Liver (tissue), 8 donors: ENCODE measurements at regions not wholly inside any gene's neighbourhood (a gene's known extent, or its start where the extent isn't known, plus 50 kb on each side); places are given as distances from the start of the nearest gene placed in this dataset.

Experiments used
- DNase-seq: peaks from one replicate; pipeline ENCODE4 v3.0.0-alpha.2; 2017; ENCODE audit warnings: low spot score
- H3K27ac ChIP-seq, 2 donors: one replicate each; pipeline ENCODE4 v1.7.0; 2013; ENCODE audit warnings: inconsistent platforms in 2 of 2, low read length in 2 of 2, control low read depth in 1 of 2, low read depth in 1 of 2, mild to moderate bottlenecking in 1 of 2
- H3K27me3 ChIP-seq, 4 donors: one replicate each; pipeline versions ENCODE4 v1.6.1 to v1.7.0; 2013; ENCODE audit warnings: low read length in 3 of 4, inconsistent platforms in 1 of 4, mild to moderate bottlenecking in 1 of 4, moderate library complexity in 1 of 4; ENCODE audit not compliant: control insufficient read depth in 4 of 4, insufficient read depth in 4 of 4
- H3K36me3 ChIP-seq, 4 donors: one replicate each; pipeline versions ENCODE4 v1.6.1 to v1.7.0; 2013; ENCODE audit warnings: low read length in 3 of 4, mild to moderate bottlenecking in 3 of 4, low read depth in 1 of 4, moderate library complexity in 1 of 4; ENCODE audit not compliant: control insufficient read depth in 4 of 4, insufficient read depth in 3 of 4
- H3K4me1 ChIP-seq, 4 donors: one replicate each; pipeline versions ENCODE4 v1.6.1 to v1.7.0; 2013; ENCODE audit warnings: low read length in 3 of 4, mild to moderate bottlenecking in 3 of 4, moderate library complexity in 1 of 4; ENCODE audit not compliant: control insufficient read depth in 4 of 4, insufficient read depth in 4 of 4
- H3K4me3 ChIP-seq, 3 donors: one replicate each; pipeline versions ENCODE4 v1.6.1 to v1.7.0; 2013; ENCODE audit warnings: low read length in 3 of 3, control low read depth in 1 of 3, low read depth in 1 of 3, mild to moderate bottlenecking in 1 of 3
- H3K9ac ChIP-seq, 2 donors: one replicate each; pipeline ENCODE4 v1.7.0; 2013; ENCODE audit warnings: low read length in 2 of 2, mild to moderate bottlenecking in 2 of 2, moderate library complexity in 2 of 2, control low read depth in 1 of 2, low read depth in 1 of 2
- H3K9me3 ChIP-seq, 4 donors: one replicate each; pipeline versions ENCODE4 v1.6.1 to v1.7.0; 2013; ENCODE audit warnings: low read length in 3 of 4; ENCODE audit not compliant: control insufficient read depth in 4 of 4
- EGR1 ChIP-seq, 2 donors: IDR thresholded peaks; 2 replicates each; pipeline ENCODE4 v1.6.1; 2016 to 2018; ENCODE audit warnings: antibody characterized with exemption in 2 of 2, low read depth in 2 of 2
- FOXA1 ChIP-seq: IDR thresholded peaks from 2 replicates; pipeline ENCODE4 v1.6.1; 2016; ENCODE audit warnings: antibody characterized with exemption
- FOXA2 ChIP-seq: IDR thresholded peaks from 2 replicates; pipeline ENCODE4 v1.6.1; 2016; ENCODE audit warnings: antibody characterized with exemption
- GABPA ChIP-seq, 2 donors: IDR thresholded peaks in 1 of 2; conservative IDR thresholded peaks in 1 of 2; 2 replicates each; pipeline ENCODE4 v1.6.1; 2016; ENCODE audit warnings: antibody characterized with exemption in 2 of 2, mild to moderate bottlenecking in 1 of 2, moderate library complexity in 1 of 2
- HNF4A ChIP-seq, 2 donors: conservative IDR thresholded peaks; 2 replicates each; pipeline ENCODE4 v1.6.1; 2016; ENCODE audit warnings: antibody characterized with exemption in 2 of 2, mild to moderate bottlenecking in 2 of 2
- JUND ChIP-seq, 2 donors: IDR thresholded peaks; 2 replicates each; pipeline ENCODE4 v1.6.1; 2016; ENCODE audit warnings: antibody characterized with exemption in 2 of 2
- NR2F2 ChIP-seq: IDR thresholded peaks from 2 replicates; pipeline ENCODE4 v1.6.1; 2016; ENCODE audit warnings: antibody characterized with exemption
- RAD21 ChIP-seq, 2 donors: IDR thresholded peaks; 2 replicates each; pipeline ENCODE4 v1.6.1; 2016; ENCODE audit warnings: antibody characterized with exemption in 2 of 2, mild to moderate bottlenecking in 2 of 2
- RXRA ChIP-seq, 2 donors: IDR thresholded peaks; 2 replicates each; pipeline ENCODE4 v1.6.1; 2017 to 2018; ENCODE audit warnings: antibody characterized with exemption in 2 of 2, mild to moderate bottlenecking in 1 of 2
- SP1 ChIP-seq: IDR thresholded peaks from 2 replicates; pipeline ENCODE4 v1.6.1; 2018; ENCODE audit warnings: antibody characterized with exemption, mild to moderate bottlenecking
- YY1 ChIP-seq: IDR thresholded peaks from 2 replicates; pipeline ENCODE4 v1.6.1; 2016; ENCODE audit warnings: antibody characterized with exemption, mild to moderate bottlenecking
- WGBS: extraction: QIAGEN DNeasy Blood & Tissue Kit; methylation state at CpG from one replicate; pipeline ENCODE4 v1.1.7; 2013; 5-methylcytosine and 5-hydroxymethylcytosine counted together
- TF ChIP-seq, protein P1 (sequence below): fragments of 150-350 bp; IDR thresholded peaks from 2 replicates; pipeline ENCODE4 v1.5.1; 2017; ENCODE audit warnings: improper control_type of control experiment, low read depth, low read length; ENCODE audit not compliant: missing input control
- TF ChIP-seq, protein P2 (sequence below): IDR thresholded peaks from 2 replicates; pipeline ENCODE4 v1.6.1; 2016; ENCODE audit warnings: antibody characterized with exemption
- TF ChIP-seq, protein P3 (sequence below): IDR thresholded peaks from 2 replicates; pipeline ENCODE4 v1.6.1; 2016; ENCODE audit warnings: antibody characterized with exemption
- TF ChIP-seq, protein P4 (sequence below): IDR thresholded peaks from 2 replicates; pipeline ENCODE4 v1.6.1; 2016; ENCODE audit warnings: antibody characterized with exemption
- donor health status: healthy.
- donor health status: healthy.
- donor health status: healthy.
- donor health status: healthy.
- donor health status: healthy.

DNA sequence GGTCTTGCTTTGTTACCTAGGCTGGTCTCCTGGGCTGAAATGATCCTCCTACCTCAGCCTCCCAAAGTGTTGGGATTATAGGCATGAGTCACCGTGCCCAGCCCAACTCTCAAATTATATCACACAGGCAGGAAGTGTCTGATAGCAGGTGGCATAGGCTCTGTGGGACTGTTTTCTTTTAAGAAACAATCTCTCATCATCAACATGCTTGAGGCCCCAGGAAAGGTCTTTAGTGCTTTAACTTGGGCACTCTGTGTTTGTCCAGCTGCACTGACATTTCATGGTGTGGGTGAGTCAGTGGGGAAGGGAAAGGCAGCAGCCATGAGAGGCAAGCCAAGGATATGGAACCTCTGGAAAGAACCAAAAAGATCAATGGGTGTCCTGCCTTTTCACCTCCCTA, 88.1 kb upstream of the TSPAN5 start:
- H3K4me1 ChIP-seq: no peaks in the 10 kb centered on the region
- WGBS: 78% methylated on average over 1 of the region's 1 CpG
- H3K27ac ChIP-seq: no peak overlapping the region
- H3K27me3 ChIP-seq: no peaks in the 10 kb centered on the region
- no peaks in the 10 kb centered on the region for H3K9me3 ChIP-seq
- TF ChIP-seq, protein P1, sequence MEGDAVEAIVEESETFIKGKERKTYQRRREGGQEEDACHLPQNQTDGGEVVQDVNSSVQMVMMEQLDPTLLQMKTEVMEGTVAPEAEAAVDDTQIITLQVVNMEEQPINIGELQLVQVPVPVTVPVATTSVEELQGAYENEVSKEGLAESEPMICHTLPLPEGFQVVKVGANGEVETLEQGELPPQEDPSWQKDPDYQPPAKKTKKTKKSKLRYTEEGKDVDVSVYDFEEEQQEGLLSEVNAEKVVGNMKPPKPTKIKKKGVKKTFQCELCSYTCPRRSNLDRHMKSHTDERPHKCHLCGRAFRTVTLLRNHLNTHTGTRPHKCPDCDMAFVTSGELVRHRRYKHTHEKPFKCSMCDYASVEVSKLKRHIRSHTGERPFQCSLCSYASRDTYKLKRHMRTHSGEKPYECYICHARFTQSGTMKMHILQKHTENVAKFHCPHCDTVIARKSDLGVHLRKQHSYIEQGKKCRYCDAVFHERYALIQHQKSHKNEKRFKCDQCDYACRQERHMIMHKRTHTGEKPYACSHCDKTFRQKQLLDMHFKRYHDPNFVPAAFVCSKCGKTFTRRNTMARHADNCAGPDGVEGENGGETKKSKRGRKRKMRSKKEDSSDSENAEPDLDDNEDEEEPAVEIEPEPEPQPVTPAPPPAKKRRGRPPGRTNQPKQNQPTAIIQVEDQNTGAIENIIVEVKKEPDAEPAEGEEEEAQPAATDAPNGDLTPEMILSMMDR: no peak
- TF ChIP-seq NR2F2: no peak
- no peak for TF ChIP-seq HNF4A (conservative IDR thresholded peaks at IDR 0.05)
- no peak for TF ChIP-seq YY1
- TF ChIP-seq, protein P2, sequence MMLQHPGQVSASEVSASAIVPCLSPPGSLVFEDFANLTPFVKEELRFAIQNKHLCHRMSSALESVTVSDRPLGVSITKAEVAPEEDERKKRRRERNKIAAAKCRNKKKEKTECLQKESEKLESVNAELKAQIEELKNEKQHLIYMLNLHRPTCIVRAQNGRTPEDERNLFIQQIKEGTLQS: no peak
- TF ChIP-seq, protein P3, sequence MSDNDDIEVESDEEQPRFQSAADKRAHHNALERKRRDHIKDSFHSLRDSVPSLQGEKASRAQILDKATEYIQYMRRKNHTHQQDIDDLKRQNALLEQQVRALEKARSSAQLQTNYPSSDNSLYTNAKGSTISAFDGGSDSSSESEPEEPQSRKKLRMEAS: no peak
- TF ChIP-seq RAD21 (IDR thresholded peaks at IDR 0.05): no peak
- TF ChIP-seq FOXA1: no peak
- TF ChIP-seq GABPA (IDR thresholded peaks at IDR 0.05 in 1 of 2, conservative IDR thresholded peaks at IDR 0.05 in 1 of 2): no peak
- no peak for TF ChIP-seq EGR1 (IDR thresholded peaks at IDR 0.05; ENCODE audit: low read depth in 2 of 2)
- TF ChIP-seq SP1: no peak
- no peak for TF ChIP-seq FOXA2
- H3K36me3 ChIP-seq: no peaks in the 10 kb centered on the region
- no peak for DNase-seq
- H3K4me3 ChIP-seq: no peak overlapping the region
- no peak overlapping the region for H3K9ac ChIP-seq

DNA sequence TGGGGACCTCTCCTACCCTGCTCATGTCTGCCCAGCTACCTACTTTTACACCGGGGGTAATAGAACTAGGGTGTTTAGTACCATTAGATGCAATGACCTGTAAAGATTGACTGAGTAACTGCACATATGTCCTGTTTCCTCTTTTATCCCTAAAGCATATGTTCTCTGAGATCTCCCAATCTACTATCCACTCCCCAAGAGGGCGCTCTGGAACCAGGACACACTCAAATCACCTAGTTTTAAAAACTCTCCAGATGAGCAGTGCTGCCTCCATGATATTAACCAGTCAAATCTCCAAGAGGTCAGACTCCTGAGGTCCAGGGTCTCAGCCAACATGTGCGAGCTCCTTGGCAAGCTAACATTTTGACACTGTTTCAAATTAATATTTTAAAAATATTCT, 87.0 kb upstream of the TSPAN5 start:
- 43% methylated on average over 3 of the region's 3 CpGs for WGBS
- Histone ChIP-seq H3K4me1 (no peaks in the 10 kb centered on the region), H3K9ac (no peak overlapping the region), H3K9me3 (no peaks in the 10 kb centered on the region), H3K27me3 (no peaks in the 10 kb centered on the region), H3K4me3 (no peak overlapping the region), H3K27ac (no peak overlapping the region), H3K36me3 (no peaks in the 10 kb centered on the region)
- TF ChIP-seq RAD21 (IDR thresholded peaks at IDR 0.05): peak; percentile 79 to 83
- TF ChIP-seq, protein P1: peak; percentile 36
- no peak for TF ChIP-seq SP1
- DNase-seq: peak; percentile 52

DNA sequence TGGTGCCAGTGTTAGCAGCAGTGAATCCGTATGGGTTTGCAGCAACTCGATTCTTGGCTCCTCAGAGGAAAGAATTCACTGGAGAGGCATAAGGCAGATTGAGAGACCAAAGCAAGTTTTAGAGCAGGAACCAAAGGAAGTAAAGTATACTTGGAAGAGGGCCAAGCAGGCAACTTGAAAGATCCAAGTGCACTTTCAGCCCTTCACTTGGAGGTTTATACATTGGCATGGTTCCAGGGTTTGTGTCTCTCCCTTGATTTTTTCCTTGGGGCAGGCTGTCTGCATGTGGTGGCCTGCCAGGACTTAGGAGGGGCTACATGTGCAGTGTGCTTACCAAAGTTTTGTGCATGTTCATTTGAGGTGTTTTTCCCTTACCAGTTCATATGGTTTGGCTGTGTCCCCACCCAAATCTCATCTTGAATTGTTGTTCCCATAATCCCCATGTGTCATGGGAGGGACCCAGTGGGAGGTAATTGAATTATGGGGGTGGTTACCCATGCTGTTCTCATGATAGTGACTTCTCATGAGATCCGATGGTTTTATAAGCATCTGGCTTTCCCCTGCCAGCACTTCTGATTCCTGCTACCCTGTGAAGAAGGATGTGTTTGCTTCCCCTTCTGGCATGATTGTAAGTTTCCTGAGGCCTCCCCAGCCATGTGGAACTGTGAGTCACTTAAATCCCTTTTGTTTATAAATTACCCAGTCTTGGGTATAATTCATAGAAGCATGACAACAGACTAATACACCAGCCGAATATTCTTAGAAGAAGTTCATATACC, 86.2 kb upstream of the TSPAN5 start:
- Histone ChIP-seq H3K36me3 (no peaks in the 10 kb centered on the region), H3K4me1 (no peaks in the 10 kb centered on the region), H3K4me3 (no peak overlapping the region), H3K9ac (no peak overlapping the region), H3K27ac (no peak overlapping the region), H3K27me3 (no peaks in the 10 kb centered on the region), H3K9me3 (no peaks in the 10 kb centered on the region)
- WGBS: 90% methylated on average over 4 of the region's 4 CpGs
- TF ChIP-seq NR2F2 (no peak), RXRA (IDR thresholded peaks at IDR 0.05) (no peak), EGR1 (IDR thresholded peaks at IDR 0.05; ENCODE audit: low read depth in 2 of 2) (no peak), HNF4A (conservative IDR thresholded peaks at IDR 0.05) (no peak), SP1 (no peak), JUND (IDR thresholded peaks at IDR 0.05) (no peak), RAD21 (IDR thresholded peaks at IDR 0.05) (no peak)
- TF ChIP-seq, protein P4, sequence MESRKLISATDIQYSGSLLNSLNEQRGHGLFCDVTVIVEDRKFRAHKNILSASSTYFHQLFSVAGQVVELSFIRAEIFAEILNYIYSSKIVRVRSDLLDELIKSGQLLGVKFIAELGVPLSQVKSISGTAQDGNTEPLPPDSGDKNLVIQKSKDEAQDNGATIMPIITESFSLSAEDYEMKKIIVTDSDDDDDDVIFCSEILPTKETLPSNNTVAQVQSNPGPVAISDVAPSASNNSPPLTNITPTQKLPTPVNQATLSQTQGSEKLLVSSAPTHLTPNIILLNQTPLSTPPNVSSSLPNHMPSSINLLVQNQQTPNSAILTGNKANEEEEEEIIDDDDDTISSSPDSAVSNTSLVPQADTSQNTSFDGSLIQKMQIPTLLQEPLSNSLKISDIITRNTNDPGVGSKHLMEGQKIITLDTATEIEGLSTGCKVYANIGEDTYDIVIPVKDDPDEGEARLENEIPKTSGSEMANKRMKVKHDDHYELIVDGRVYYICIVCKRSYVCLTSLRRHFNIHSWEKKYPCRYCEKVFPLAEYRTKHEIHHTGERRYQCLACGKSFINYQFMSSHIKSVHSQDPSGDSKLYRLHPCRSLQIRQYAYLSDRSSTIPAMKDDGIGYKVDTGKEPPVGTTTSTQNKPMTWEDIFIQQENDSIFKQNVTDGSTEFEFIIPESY: no peak
- TF ChIP-seq, protein P2: no peak
- TF ChIP-seq, protein P1: no peak
- DNase-seq: no peak
